ENCODE measurements at regions not wholly inside any gene's neighbourhood (a gene's known extent, or its start where the extent isn't known, plus 50 kb on each side); places are given as distances from the start of the nearest gene placed in this dataset.
"Not testable (repeated sequence)": the region's sequence is repeated elsewhere in the genome, so short reads cannot be mapped to it uniquely, and the experiment has no call there.

- no peak for DNase-seq
Observed at GRCh38 chr5:18489703-18490102, 855.4 kb downstream of the TAF11L14 start.

DNA sequence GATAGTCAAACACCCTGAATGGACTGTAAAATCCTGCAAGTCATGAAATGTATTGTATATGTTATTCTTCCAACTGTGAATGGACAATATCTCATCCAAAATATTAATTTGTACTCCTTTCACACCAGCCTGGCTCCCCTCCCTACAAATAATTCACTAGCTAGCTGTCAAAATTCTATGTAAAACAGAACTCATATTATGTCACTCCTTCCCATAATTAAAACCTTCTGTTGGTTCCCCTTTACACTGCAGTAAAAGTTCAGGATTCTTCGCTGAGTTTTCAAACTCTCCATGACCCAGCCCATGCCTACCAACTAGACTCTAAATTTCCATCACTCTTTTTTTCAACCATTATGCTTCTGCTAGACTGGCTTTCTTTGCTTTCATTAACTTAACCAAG, 857.1 kb downstream of the TAF11L14 start:
- DNase-seq: no peak

DNA sequence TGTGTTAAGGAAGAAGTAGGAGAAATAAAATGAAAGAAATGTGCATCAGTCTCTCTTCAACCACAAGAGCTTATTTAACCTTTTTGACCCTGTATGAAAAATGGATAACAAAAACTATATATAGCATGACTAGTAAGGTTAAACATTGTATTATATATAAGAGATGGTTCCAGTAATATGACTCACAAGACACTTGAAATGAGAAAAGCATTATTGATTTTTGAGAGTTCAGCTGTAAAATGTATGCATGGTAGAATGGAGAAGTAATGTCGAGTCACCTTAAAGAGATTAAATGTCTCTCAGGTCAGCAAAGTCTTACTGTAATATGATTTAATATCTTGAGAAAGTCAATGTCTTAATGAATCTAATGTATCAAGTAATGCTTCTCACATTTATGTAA, 860.9 kb downstream of the TAF11L14 start:
- DNase-seq: no peak

DNA sequence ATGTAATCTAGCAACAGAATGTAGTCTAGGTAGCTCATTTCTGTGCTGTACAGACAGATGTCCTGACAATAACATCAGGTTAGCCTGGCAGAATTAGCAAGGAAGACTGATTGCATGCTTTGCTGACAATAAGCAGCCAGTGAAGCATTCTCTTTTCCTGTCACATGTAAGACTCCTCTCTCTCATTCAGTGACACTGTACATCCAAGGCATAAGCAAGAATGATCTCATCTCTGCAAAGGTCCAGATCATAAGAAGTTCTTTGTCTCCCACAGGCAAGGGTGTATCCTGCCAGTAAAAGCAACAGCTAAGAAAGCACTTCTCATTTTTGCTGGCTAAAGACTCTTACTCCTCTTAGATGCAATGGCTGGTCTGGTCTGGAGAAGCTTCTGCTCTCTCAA, 861.8 kb downstream of the TAF11L14 start:
- DNase-seq: no peak

GRCh38 chr5:18497089-18497488, 862.8 kb downstream of the TAF11L14 start:
- DNase-seq: no peak

GRCh38 chr5:18503797-18504328, 869.6 kb downstream of the TAF11L14 start:
- no peak for DNase-seq

- DNase-seq: no peak
Observed at GRCh38 chr5:18507114-18507513, 872.9 kb downstream of the TAF11L14 start.

- no peak for DNase-seq
Observed at GRCh38 chr5:18517641-18518380, 883.6 kb downstream of the TAF11L14 start.

- no peak for DNase-seq
Observed at GRCh38 chr5:18523380-18523779, 889.1 kb downstream of the TAF11L14 start.

- DNase-seq: no peak
Observed at GRCh38 chr5:18526792-18527405, 892.6 kb downstream of the TAF11L14 start.

DNA sequence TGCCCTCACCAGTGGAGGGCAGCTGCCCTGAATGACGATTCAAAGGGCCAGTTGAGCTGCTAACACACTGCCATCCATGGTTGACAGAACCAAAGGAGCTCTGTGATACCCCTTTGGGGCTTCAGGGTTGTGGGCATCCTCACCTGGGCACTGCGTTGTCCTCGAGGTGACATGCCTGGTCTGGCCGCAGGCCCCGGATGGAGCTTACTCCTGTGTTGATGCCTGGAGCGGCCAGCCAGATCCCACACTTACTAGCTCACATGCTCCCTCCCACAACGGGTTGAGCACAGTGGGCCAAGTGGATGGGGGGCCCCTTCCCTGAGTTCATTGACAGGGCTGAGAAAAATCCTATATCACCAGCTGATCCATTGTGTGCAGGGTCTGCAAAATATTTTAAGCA, 898.9 kb downstream of the TAF11L14 start:
- no peak for DNase-seq

DNA sequence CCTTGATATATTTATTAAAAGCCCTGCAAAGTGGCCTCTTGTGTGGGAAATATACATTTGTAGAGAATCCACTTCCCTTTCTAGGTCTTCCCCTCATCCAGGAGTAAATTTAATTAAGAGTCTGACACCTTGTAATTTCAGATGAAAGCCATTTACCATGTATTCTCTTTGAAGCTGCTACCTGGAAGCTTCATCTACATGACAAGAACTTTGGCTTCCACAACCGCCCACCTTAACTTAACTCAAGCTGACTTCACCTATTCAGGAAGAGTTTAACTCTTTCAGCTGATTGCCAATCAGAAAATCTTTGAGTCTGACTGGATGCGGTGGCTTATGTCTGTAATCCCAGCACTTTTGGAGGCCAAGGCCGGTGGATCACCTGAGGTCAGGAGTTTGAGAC, 899.9 kb downstream of the TAF11L14 start:
- DNase-seq: no peak

GRCh38 chr5:18535753-18536152, 901.5 kb downstream of the TAF11L14 start:
- not testable (repeated sequence) for DNase-seq

- no peak for DNase-seq
Observed at GRCh38 chr5:18544421-18544820, 910.2 kb downstream of the TAF11L14 start.

DNA sequence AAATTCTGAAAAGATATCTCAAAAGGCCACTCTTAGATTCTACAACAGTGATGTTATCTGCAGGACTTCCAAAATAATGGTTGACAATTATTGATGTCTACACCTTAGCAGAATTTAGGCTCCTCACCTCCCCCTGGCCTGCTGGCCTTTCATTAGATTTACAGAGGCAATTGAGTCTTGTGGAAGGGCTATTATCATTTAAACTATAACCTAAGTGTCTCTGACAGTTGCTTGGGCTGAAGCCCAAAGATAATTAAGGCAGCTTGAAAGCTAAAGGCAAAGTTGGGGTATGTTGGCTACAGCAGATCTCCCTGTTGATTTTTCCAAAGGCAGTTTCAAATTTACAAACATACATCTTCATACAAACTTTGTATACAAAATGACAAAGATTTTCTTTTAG, 912.3 kb downstream of the TAF11L14 start:
- DNase-seq: no peak

GRCh38 chr5:18551716-18552115, 917.5 kb downstream of the TAF11L14 start:
- DNase-seq: no peak

- DNase-seq: no peak
Observed at GRCh38 chr5:18553269-18553668, 919.0 kb downstream of the TAF11L14 start.

GRCh38 chr5:18560602-18561001, 926.3 kb downstream of the TAF11L14 start:
- no peak for DNase-seq

GRCh38 chr5:18563853-18564252, 929.6 kb downstream of the TAF11L14 start:
- DNase-seq: no peak

GRCh38 chr5:18566671-18567070, 932.4 kb downstream of the TAF11L14 start:
- no peak for DNase-seq

GRCh38 chr5:18576586-18576985, 942.3 kb downstream of the TAF11L14 start:
- DNase-seq: no peak

- DNase-seq: no peak
Observed at GRCh38 chr5:18601185-18601584, 966.9 kb downstream of the TAF11L14 start.

GRCh38 chr5:18602402-18602801, 968.1 kb downstream of the TAF11L14 start:
- DNase-seq: no peak

DNA sequence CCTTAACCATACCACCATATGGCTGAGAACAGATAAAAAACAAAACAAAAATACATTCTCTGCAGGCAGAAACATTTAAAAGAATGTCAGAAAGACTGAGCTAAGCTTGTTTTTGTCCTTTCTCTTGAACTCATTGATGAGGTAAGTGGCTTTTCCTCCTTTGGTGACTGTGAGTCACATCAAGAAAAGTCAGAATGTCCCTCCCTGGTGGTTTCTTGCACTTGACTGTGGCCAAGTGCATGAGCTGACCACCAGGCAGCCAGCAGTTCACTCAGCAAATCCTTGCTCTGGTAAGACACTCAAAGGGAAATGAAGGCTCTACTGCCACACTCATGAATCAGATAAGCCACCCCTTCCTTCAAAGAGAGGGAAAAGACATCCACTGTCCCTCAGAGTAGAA, 970.9 kb downstream of the TAF11L14 start:
- DNase-seq: no peak

DNA sequence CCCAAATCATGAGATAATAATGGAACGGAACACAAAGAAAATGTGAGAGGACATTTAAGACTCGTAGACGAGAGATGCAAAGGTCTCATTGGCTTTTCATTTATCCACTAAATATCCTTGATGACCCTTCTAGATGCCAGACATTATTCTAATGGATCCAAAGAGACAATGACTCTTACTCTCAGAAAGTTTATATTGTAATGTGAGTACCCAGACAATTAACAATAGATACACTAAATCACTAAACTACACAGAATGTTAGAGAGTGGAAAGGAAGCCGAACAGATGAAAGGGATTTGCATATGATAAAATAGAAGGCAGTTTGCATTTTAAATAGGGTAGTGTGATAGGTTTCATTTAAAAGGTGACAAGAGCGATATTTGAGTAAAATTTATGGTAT, 973.3 kb downstream of the TAF11L14 start:
- DNase-seq: no peak
